ENCODE measurements at regions not wholly inside any gene's neighbourhood (a gene's known extent, or its start where the extent isn't known, plus 50 kb on each side); places are given as distances from the start of the nearest gene placed in this dataset.

GRCh38 chr11:110866081-110866480 lies 153.8 kb upstream of the ARHGAP20 start:
- TF ChIP-seq BHLHE40 (IDR thresholded peaks at IDR 0.05; ENCODE audit: borderline replicate concordance) = no peak
- no peak for TF ChIP-seq TARDBP (IDR thresholded peaks at IDR 0.05)
